Ascending aorta (tissue), 2 donors: ENCODE measurements at regions not wholly inside any gene's neighbourhood (a gene's known extent, or its start where the extent isn't known, plus 50 kb on each side); places are given as distances from the start of the nearest gene placed in this dataset.

Experiments used
- DNase-seq, 2 donors: peaks; one replicate each; pipeline ENCODE4 v3.0.0-alpha.2; 2019; ENCODE audit warnings: low spot score in 2 of 2
- H3K27ac ChIP-seq, 2 donors: fragments of 200-600 bp; sonication (generic); one replicate each; pipeline ENCODE4 v1.5.1; 2016 to 2017; ENCODE audit warnings: mild to moderate bottlenecking in 1 of 2
- H3K27me3 ChIP-seq: fragments of 200-600 bp; sonication (generic); one replicate; pipeline ENCODE4 v1.5.1; 2017
- H3K36me3 ChIP-seq, 2 donors: fragments of 200-600 bp; sonication (generic); one replicate each; pipeline ENCODE4 v1.5.1; 2016
- H3K4me1 ChIP-seq, 2 donors: fragments of 200-600 bp; sonication (generic); one replicate each; pipeline ENCODE4 v1.5.1; 2016 to 2017; ENCODE audit warnings: mild to moderate bottlenecking in 1 of 2
- H3K4me3 ChIP-seq, 2 donors: fragments of 200-600 bp; sonication (generic); one replicate each; pipeline ENCODE4 v1.5.1; 2016 to 2017; ENCODE audit warnings: mild to moderate bottlenecking in 1 of 2
- H3K9me3 ChIP-seq, 2 donors: fragments of 200-600 bp; sonication (generic); one replicate each; pipeline ENCODE4 v1.5.1; 2016
- CTCF ChIP-seq, 3 experiments: fragments of 200-600 bp in 2 of 3; fragments of 450-650 bp in 1 of 3; sonication (generic) in 2 of 3; IDR thresholded peaks; one replicate each; pipeline ENCODE4 v1.5.1; 2016 to 2019; ENCODE audit warnings: antibody characterized with exemption in 3 of 3, mild to moderate bottlenecking in 1 of 3, moderate library complexity in 1 of 3
- intact Hi-C: fragments of 100-400 bp; cut with DNase I; formaldehyde crosslinking; loops from one replicate; pipeline ENCODE4 v1.15.1; 2023

- H3K27ac ChIP-seq, result no peak overlapping the region
- TF ChIP-seq CTCF (IDR thresholded peaks at IDR 0.05), result no peak
- H3K4me1 ChIP-seq, result no peaks in the 10 kb centered on the region
- H3K27me3 ChIP-seq, result no peaks in the 10 kb centered on the region
- intact Hi-C loops, result no loop called here
- H3K9me3 ChIP-seq, result no peaks in the 10 kb centered on the region
- H3K4me3 ChIP-seq, result no peak overlapping the region
- DNase-seq, result no peak
- no peaks in the 10 kb centered on the region for H3K36me3 ChIP-seq
Observed at GRCh38 chr9:99303177-99303576, 81.1 kb downstream of the SEC61B start.

- no peaks in the 10 kb centered on the region for H3K36me3 ChIP-seq
- H3K27ac ChIP-seq, result no peak overlapping the region
- H3K4me3 ChIP-seq, result no peak overlapping the region
- no peak for TF ChIP-seq CTCF (IDR thresholded peaks at IDR 0.05)
- H3K4me1 ChIP-seq, result no peaks in the 10 kb centered on the region
- H3K9me3 ChIP-seq, result no peaks in the 10 kb centered on the region
- no peak for DNase-seq
- intact Hi-C loops, result no loop called here
- no peaks in the 10 kb centered on the region for H3K27me3 ChIP-seq
Observed at GRCh38 chr9:99305124-99305523, 83.0 kb downstream of the SEC61B start.

- no peak overlapping the region for H3K27ac ChIP-seq
- intact Hi-C loops, result no loop called here
- no peaks in the 10 kb centered on the region for H3K36me3 ChIP-seq
- H3K27me3 ChIP-seq, result no peaks in the 10 kb centered on the region
- H3K4me3 ChIP-seq, result no peak overlapping the region
- H3K4me1 ChIP-seq, result no peaks in the 10 kb centered on the region
- TF ChIP-seq CTCF (IDR thresholded peaks at IDR 0.05), result no peak
- no peak for DNase-seq
- no peaks in the 10 kb centered on the region for H3K9me3 ChIP-seq
Observed at GRCh38 chr9:99305820-99306811, 84.0 kb downstream of the SEC61B start.

GRCh38 chr9:99307851-99308250, 85.8 kb downstream of the SEC61B start:
- Histone ChIP-seq H3K4me3 (no peak overlapping the region), H3K4me1 (no peaks in the 10 kb centered on the region), H3K36me3 (no peaks in the 10 kb centered on the region), H3K9me3 (no peaks in the 10 kb centered on the region), H3K27me3 (no peaks in the 10 kb centered on the region), H3K27ac (no peak overlapping the region)
- no peak for DNase-seq
- TF ChIP-seq CTCF (IDR thresholded peaks at IDR 0.05), result no peak
- intact Hi-C loops, result no loop called here

- Histone ChIP-seq H3K27me3 (no peaks in the 10 kb centered on the region), H3K4me3 (no peak overlapping the region), H3K27ac (no peak overlapping the region), H3K4me1 (no peaks in the 10 kb centered on the region), H3K36me3 (no peaks in the 10 kb centered on the region), H3K9me3 (no peaks in the 10 kb centered on the region)
- no peak for TF ChIP-seq CTCF (IDR thresholded peaks at IDR 0.05)
- intact Hi-C loops, result no loop called here
- DNase-seq, result no peak
Observed at GRCh38 chr9:99309141-99309939, 87.3 kb downstream of the SEC61B start.
